ENCODE measurements at regions not wholly inside any gene's neighbourhood (a gene's known extent, or its start where the extent isn't known, plus 50 kb on each side); places are given as distances from the start of the nearest gene placed in this dataset.
"Not testable (repeated sequence)": the region's sequence is repeated elsewhere in the genome, so short reads cannot be mapped to it uniquely, and the experiment has no call there.

GRCh38 chr3:197618408-197618807, 62.6 kb upstream of the BDH1 start:
- H3K27me3 Mint-ChIP-seq (ENCODE audit: insufficient read depth, unreplicated experiment); intact Hi-C loops (cut with micrococcal nuclease); H3K9me3 Mint-ChIP-seq (ENCODE audit: unreplicated experiment); H3K4me1 Mint-ChIP-seq (ENCODE audit: insufficient read depth, unreplicated experiment); H3K27ac Mint-ChIP-seq (ENCODE audit: low read depth, unreplicated experiment); POLR2A ChIA-PET; BruUV-seq (replicated peaks); CTCF ChIA-PET; DNase-seq (ENCODE audit: unreplicated experiment); H3K4me3 Mint-ChIP-seq (ENCODE audit: unreplicated experiment): not testable (repeated sequence)
- peaks cover 65% of the 10 kb centered on the region for H3K36me3 Mint-ChIP-seq (ENCODE audit: insufficient read depth, unreplicated experiment)

- Mint-ChIP-seq H3K27me3 (ENCODE audit: insufficient read depth, unreplicated experiment) (no peaks in the 10 kb centered on the region), H3K9me3 (ENCODE audit: unreplicated experiment) (no peaks in the 10 kb centered on the region), H3K36me3 (ENCODE audit: insufficient read depth, unreplicated experiment) (peaks cover 76% of the 10 kb centered on the region), H3K27ac (ENCODE audit: low read depth, unreplicated experiment) (no peak overlapping the region), H3K4me1 (ENCODE audit: insufficient read depth, unreplicated experiment) (no peaks in the 10 kb centered on the region), H3K4me3 (ENCODE audit: unreplicated experiment) (no peak overlapping the region)
- TF ChIP-seq CTCF (IDR thresholded peaks at IDR 0.05; ENCODE audit: unreplicated experiment), result no peak
- DNase-seq (ENCODE audit: unreplicated experiment), result no peak
- ChIA-PET POLR2A (interaction anchor here (1.1 kb wide), 1 partner anchor 8 kb away, joined by 4 read pairs; no protein-coding TSS in a partner anchor), CTCF (interaction anchor here (0.6 to 4.8 kb wide), 2 partner anchors 16 to 746 kb away, joined by 3 to 24 read pairs; no protein-coding TSS in a partner anchor)
- no TSS peak for BruUV-seq (replicated peaks)
- intact Hi-C loops (cut with micrococcal nuclease), result no loop called here
These were observed 59.7 kb upstream of the BDH1 start for GRCh38 chr3:197615430-197615829.

GRCh38 chr3:197614134-197614533, 58.4 kb upstream of the BDH1 start:
- BruUV-seq (replicated peaks); H3K4me1 Mint-ChIP-seq (ENCODE audit: insufficient read depth, unreplicated experiment); intact Hi-C loops (cut with micrococcal nuclease); H3K4me3 Mint-ChIP-seq (ENCODE audit: unreplicated experiment); H3K27ac Mint-ChIP-seq (ENCODE audit: low read depth, unreplicated experiment); H3K27me3 Mint-ChIP-seq (ENCODE audit: insufficient read depth, unreplicated experiment); DNase-seq (ENCODE audit: unreplicated experiment); H3K9me3 Mint-ChIP-seq (ENCODE audit: unreplicated experiment): not testable (repeated sequence)
- peaks cover 81% of the 10 kb centered on the region for H3K36me3 Mint-ChIP-seq (ENCODE audit: insufficient read depth, unreplicated experiment)
- ChIA-PET POLR2A (interaction anchor here (1.0 kb wide), 1 partner anchor 15 kb away, joined by 6 read pairs; no protein-coding TSS in a partner anchor), CTCF (interaction anchor here (4.8 kb wide), 1 partner anchor 15 kb away, joined by 24 read pairs; no protein-coding TSS in a partner anchor)

- Mint-ChIP-seq H3K9me3 (ENCODE audit: unreplicated experiment) (no peaks in the 10 kb centered on the region), H3K27me3 (ENCODE audit: insufficient read depth, unreplicated experiment) (no peaks in the 10 kb centered on the region), H3K27ac (ENCODE audit: low read depth, unreplicated experiment) (no peak overlapping the region), H3K36me3 (ENCODE audit: insufficient read depth, unreplicated experiment) (peaks cover 88% of the 10 kb centered on the region), H3K4me3 (ENCODE audit: unreplicated experiment) (no peak overlapping the region), H3K4me1 (ENCODE audit: insufficient read depth, unreplicated experiment) (no peaks in the 10 kb centered on the region)
- BruUV-seq (replicated peaks), result no TSS peak
- DNase-seq (ENCODE audit: unreplicated experiment), result no peak
- TF ChIP-seq CTCF (IDR thresholded peaks at IDR 0.05; ENCODE audit: unreplicated experiment), result no peak
- intact Hi-C loops (cut with micrococcal nuclease), result no loop called here
- CTCF ChIA-PET, result interaction anchor here (4.8 kb wide), 1 partner anchor 14 kb away, joined by 24 read pairs; no protein-coding TSS in a partner anchor
- POLR2A ChIA-PET, result interaction anchor here (0.6 to 1.4 kb wide), 2 partner anchors 47 to 58 kb away, joined by 3 read pairs; no protein-coding TSS in a partner anchor
These were observed 57.4 kb upstream of the BDH1 start for GRCh38 chr3:197613199-197613598.

- POLR2A ChIA-PET, result interaction anchor here (3.9 kb wide), 1 partner anchor 11 kb away, joined by 17 read pairs; no protein-coding TSS in a partner anchor
These were observed 55.5 kb upstream of the BDH1 start for GRCh38 chr3:197611255-197611654.

More at GRCh38 chr3:197611255-197611654, 55.5 kb upstream of the BDH1 start:
- no TSS peak for BruUV-seq (replicated peaks)
- Mint-ChIP-seq H3K36me3 (ENCODE audit: insufficient read depth, unreplicated experiment) (peaks cover 92% of the 10 kb centered on the region), H3K27me3 (ENCODE audit: insufficient read depth, unreplicated experiment) (no peaks in the 10 kb centered on the region), H3K4me3 (ENCODE audit: unreplicated experiment) (no peak overlapping the region), H3K9me3 (ENCODE audit: unreplicated experiment) (no peaks in the 10 kb centered on the region), H3K4me1 (ENCODE audit: insufficient read depth, unreplicated experiment) (no peaks in the 10 kb centered on the region), H3K27ac (ENCODE audit: low read depth, unreplicated experiment) (no peak overlapping the region)
- intact Hi-C loops (cut with micrococcal nuclease), result no loop called here
- TF ChIP-seq CTCF (IDR thresholded peaks at IDR 0.05; ENCODE audit: unreplicated experiment), result no peak
- CTCF ChIA-PET, result interaction anchor here (0.7 to 4.8 kb wide), 4 partner anchors 10 to 407 kb away, joined by 3 to 29 read pairs (median 14); no protein-coding TSS in a partner anchor
- no peak for DNase-seq (ENCODE audit: unreplicated experiment)

All from MCF 10A (cell line).